OCI-LY7 (cell line): ENCODE measurements at regions not wholly inside any gene's neighbourhood (a gene's known extent, or its start where the extent isn't known, plus 50 kb on each side); places are given as distances from the start of the nearest gene placed in this dataset.

Source experiments
- BruUV-seq: library from RNA; stranded (reverse); fragments of 400-500 nt; replicated peaks from 2 replicates; lab custom pipeline; 2021; lab: Mats Ljungman, UMichigan
- CTCF ChIA-PET: fragments of 300-600 bp; sonication (Branson Sonifier 250); formaldehyde crosslinking; loops from one replicate; lab custom pipeline; 2022; ENCODE audit warnings: antibody characterized with exemption; ENCODE audit not compliant: unreplicated experiment; lab: Charles Lee
- POLR2A ChIA-PET: fragments of 300-600 bp; sonication (Branson Sonifier 250); formaldehyde crosslinking; loops from one replicate; lab custom pipeline; 2022; ENCODE audit warnings: antibody characterized with exemption; lab: Charles Lee
- DNase-seq: peaks from one replicate; pipeline ENCODE4 v3.0.0-alpha.2; 2015; ENCODE audit warnings: low spot score
- H2AFZ ChIP-seq: fragments of 200-600 bp; sonication (generic), shearing (Covaris generic); 2 replicates; pipeline ENCODE4 v1.6.1; 2014; ENCODE audit warnings: mild to moderate bottlenecking, antibody characterized with exemption, low read length, moderate library complexity
- H3K27ac ChIP-seq: fragments of 200-600 bp; sonication (generic); 2 replicates; pipeline ENCODE4 v1.5.1; 2014; ENCODE audit warnings: mixed run types, low read depth, mild to moderate bottlenecking, moderate library complexity, low read length, inconsistent platforms; ENCODE audit not compliant: poor library complexity, severe bottlenecking
- H3K36me3 ChIP-seq: fragments of 200-600 bp; sonication (generic); 2 replicates; pipeline ENCODE4 v1.6.1; 2014; ENCODE audit warnings: mild to moderate bottlenecking, antibody characterized with exemption, low read length, moderate library complexity, mixed read lengths; ENCODE audit not compliant: insufficient read depth
- H3K4me1 ChIP-seq: fragments of 200-600 bp; sonication (generic); 2 replicates; pipeline ENCODE4 v1.5.1; 2014; ENCODE audit warnings: mild to moderate bottlenecking, low read length; ENCODE audit not compliant: insufficient read depth, poor library complexity, severe bottlenecking
- H3K4me2 ChIP-seq: fragments of 200-600 bp; sonication (generic); 2 replicates; pipeline ENCODE4 v1.6.1; 2014; ENCODE audit warnings: mild to moderate bottlenecking, low read length
- H3K4me3 ChIP-seq: fragments of 200-600 bp; sonication (generic); 2 replicates; pipeline ENCODE4 v1.5.1; 2014; ENCODE audit warnings: mild to moderate bottlenecking, low read depth, low read length; ENCODE audit not compliant: poor library complexity, severe bottlenecking
- H3K79me2 ChIP-seq: fragments of 200-600 bp; sonication (generic); 2 replicates; pipeline ENCODE4 v1.6.1; 2016; ENCODE audit warnings: low read depth, mild to moderate bottlenecking, low read length, moderate library complexity, mixed read lengths; ENCODE audit not compliant: insufficient read depth
- H3K9me2 ChIP-seq: fragments of 200-600 bp; sonication (generic); 2 replicates; pipeline ENCODE4 v1.6.1; 2016; ENCODE audit warnings: mild to moderate bottlenecking, low read length, mixed read lengths; ENCODE audit not compliant: insufficient read depth
- H3K9me3 ChIP-seq: fragments of 200-600 bp; sonication (generic); 2 replicates; pipeline ENCODE4 v1.6.1; 2014; ENCODE audit warnings: mild to moderate bottlenecking, mixed run types, low read length, mixed read lengths
- H4K20me1 ChIP-seq: fragments of 200-600 bp; sonication (generic); 2 replicates; pipeline ENCODE4 v1.6.1; 2014; ENCODE audit warnings: mild to moderate bottlenecking, antibody characterized with exemption, low read length, moderate library complexity, mixed read lengths; ENCODE audit not compliant: insufficient read depth
- EZH2phosphoT487 ChIP-seq: fragments of 200-600 bp; sonication (generic); IDR thresholded peaks from 2 replicates; pipeline ENCODE4 v1.6.1; 2018; ENCODE audit warnings: low read depth, borderline replicate concordance, mild to moderate bottlenecking, mixed run types, antibody characterized with exemption, low read length, moderate library complexity, mixed read lengths
- intact Hi-C: fragments of 100-400 bp; cut with micrococcal nuclease; formaldehyde crosslinking; loops from one replicate; pipeline ENCODE4 v1.10.0; 2022; ENCODE audit not compliant: unreplicated experiment
- TF ChIP-seq, protein P1 (sequence below): fragments of 200-600 bp; sonication (generic); conservative IDR thresholded peaks from 2 replicates; pipeline ENCODE4 v1.5.1; 2014; ENCODE audit warnings: mild to moderate bottlenecking, antibody characterized with exemption, low read length, moderate library complexity, mixed read lengths

DNA sequence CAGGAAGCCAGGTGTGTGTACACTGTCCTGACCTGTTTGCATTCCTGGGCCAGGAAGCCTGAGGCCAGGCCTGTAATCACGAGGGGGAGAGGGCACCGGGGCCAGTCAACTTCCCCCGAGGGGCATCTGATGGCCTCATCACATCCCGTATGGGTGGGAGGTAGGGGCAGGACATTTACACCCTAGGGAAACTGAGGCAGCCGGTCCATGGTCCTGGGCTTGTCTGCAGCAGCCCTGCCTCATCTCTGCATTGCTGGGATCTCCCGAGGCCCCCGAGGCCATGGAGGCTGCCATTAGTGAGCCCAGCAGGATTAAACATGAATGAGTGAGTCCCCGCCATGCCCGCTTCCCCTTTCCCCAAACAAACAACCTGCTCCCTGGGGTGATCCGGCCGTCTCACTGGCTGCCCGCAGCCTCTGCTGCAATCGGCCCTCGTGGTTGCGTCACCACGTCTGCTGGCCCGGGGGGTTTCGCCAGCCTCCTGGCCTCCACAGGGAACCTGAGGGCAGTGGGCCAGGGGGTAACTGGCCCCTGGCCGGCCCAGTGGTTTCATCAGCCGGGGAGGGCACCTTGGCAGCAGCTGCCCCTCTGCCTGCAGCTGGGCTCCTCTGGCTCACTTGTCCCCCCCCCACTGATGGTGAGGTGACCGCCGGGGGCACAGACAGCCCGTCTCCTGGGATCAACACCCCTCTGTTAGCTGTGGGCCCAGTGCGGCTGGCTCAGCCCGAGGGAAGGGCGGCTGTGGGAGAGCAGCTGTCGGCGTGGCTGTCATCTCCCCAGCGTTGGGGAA, 88.3 kb upstream of the GSE1 start:
- ChIA-PET CTCF (no interaction called here), POLR2A (interaction anchor here (0.5 to 0.6 kb wide), 3 partner anchors 26 to 380 kb away, joined by 3 to 4 read pairs (median 4); no protein-coding TSS in a partner anchor)
- peak; percentile 48 for DNase-seq
- Histone ChIP-seq H3K9me2 (no peaks in the 10 kb centered on the region), H2AFZ (no peak overlapping the region), H3K4me2 (no peak overlapping the region), H3K27ac (no peak overlapping the region), H3K4me3 (no peak overlapping the region), H3K9me3 (no peaks in the 10 kb centered on the region), H3K4me1 (peaks cover 21% of the 10 kb centered on the region), H3K79me2 (no peaks in the 10 kb centered on the region), H3K36me3 (no peaks in the 10 kb centered on the region), H4K20me1 (no peaks in the 10 kb centered on the region)
- BruUV-seq = no TSS peak
- intact Hi-C loops = no loop called here
- TF ChIP-seq EZH2phosphoT487 = no peak
- TF ChIP-seq, protein P1, sequence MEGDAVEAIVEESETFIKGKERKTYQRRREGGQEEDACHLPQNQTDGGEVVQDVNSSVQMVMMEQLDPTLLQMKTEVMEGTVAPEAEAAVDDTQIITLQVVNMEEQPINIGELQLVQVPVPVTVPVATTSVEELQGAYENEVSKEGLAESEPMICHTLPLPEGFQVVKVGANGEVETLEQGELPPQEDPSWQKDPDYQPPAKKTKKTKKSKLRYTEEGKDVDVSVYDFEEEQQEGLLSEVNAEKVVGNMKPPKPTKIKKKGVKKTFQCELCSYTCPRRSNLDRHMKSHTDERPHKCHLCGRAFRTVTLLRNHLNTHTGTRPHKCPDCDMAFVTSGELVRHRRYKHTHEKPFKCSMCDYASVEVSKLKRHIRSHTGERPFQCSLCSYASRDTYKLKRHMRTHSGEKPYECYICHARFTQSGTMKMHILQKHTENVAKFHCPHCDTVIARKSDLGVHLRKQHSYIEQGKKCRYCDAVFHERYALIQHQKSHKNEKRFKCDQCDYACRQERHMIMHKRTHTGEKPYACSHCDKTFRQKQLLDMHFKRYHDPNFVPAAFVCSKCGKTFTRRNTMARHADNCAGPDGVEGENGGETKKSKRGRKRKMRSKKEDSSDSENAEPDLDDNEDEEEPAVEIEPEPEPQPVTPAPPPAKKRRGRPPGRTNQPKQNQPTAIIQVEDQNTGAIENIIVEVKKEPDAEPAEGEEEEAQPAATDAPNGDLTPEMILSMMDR = no peak

DNA sequence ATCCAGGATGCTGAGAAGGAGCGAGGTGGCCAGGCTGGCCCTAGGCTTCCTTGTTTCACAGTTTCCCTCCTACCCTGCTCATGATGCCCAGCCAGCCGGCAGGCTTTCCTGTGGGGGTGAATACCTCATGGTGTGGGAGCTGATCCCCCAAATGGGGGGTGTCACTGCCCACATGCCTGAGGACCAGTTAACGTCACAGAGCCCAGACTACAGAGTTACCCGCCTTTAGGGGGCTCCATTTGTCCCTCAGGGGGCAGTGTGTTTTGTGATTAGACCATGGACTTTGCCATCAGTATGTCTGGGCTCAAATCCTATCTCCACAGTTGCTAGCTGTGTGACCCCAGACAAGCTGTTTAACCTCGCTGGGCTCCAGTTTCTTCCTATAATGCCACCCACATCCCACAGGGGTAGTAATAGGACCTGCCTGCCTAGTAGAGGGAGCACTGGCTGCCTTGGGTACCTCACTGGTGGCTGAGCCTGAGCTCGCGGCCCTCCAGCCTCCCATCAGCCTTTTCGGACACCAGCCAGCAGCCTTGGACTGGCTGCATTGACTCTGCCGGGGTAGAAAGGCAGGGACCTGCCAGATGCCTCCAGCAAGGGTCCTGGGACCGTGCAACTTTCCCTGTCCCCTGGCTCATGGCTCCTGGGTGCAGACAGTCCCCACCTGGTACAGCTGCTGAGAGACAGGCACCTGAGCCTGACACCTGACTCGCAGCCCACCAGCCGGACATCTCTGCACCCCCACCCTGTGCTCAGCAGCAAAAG, 87.5 kb upstream of the GSE1 start:
- Histone ChIP-seq H4K20me1 (no peaks in the 10 kb centered on the region), H3K4me3 (no peak overlapping the region), H3K27ac (no peak overlapping the region), H3K9me3 (no peaks in the 10 kb centered on the region), H2AFZ (no peak overlapping the region), H3K4me1 (peaks cover 21% of the 10 kb centered on the region), H3K9me2 (no peaks in the 10 kb centered on the region), H3K4me2 (no peak overlapping the region), H3K36me3 (no peaks in the 10 kb centered on the region), H3K79me2 (no peaks in the 10 kb centered on the region)
- TF ChIP-seq, protein P1 = 0 out of 2 replicates have a peak, but pooled peaks have one; percentile 27
- TF ChIP-seq EZH2phosphoT487 = no peak
- DNase-seq = no peak
- CTCF ChIA-PET = no interaction called here
- intact Hi-C loops = no loop called here
- POLR2A ChIA-PET = interaction anchor here (0.6 to 1.2 kb wide), 3 partner anchors 27 to 379 kb away, joined by 4 read pairs; no protein-coding TSS in a partner anchor
- BruUV-seq = no TSS peak
